Smooth muscle cell of the brain vasculature (primary cell): ENCODE measurements at regions not wholly inside any gene's neighbourhood (a gene's known extent, or its start where the extent isn't known, plus 50 kb on each side); places are given as distances from the start of the nearest gene placed in this dataset.

Experiments used
- DNase-seq: peaks from one replicate; pipeline ENCODE4 v3.0.0-alpha.2; 2012; ENCODE audit warnings: low read depth, low spot score

DNA sequence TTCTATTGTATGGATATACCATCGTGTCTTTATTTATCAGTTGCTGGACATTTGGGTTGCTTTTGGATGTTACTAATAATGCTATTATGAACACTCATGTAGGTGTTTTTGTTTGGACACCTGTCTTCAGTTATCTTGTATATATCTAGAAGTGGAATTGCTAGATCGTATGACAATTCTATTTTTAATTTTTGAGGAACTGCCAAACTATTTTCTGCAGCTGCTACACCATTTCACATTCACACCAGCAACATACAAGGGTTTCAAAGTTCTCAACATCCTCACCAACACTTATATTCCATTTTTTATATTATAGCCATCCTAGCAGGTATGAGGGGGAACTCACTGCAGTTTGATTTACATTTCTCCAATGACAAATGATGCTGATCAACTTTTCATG, 324.6 kb downstream of the CAAP1 start:
- DNase-seq: no peak

DNA sequence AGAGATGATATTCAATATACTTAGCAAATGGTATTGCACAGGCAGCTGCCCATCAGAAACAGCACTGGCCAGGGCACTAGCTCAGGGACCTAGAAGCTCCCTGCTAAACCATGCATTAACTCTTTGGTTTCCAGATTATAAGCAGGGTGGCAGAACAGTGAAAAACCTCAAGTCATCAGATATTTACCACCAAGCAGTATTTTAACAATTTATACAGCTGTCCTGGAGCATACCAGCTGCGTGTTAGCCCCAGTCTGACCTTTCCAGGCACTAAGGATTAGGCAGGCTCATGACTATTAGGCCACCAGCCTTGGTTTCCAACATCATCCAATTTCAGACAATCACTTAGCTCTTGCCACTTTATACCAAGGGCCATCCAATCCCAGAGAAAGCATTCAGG, 326.5 kb downstream of the CAAP1 start:
- no peak for DNase-seq

DNA sequence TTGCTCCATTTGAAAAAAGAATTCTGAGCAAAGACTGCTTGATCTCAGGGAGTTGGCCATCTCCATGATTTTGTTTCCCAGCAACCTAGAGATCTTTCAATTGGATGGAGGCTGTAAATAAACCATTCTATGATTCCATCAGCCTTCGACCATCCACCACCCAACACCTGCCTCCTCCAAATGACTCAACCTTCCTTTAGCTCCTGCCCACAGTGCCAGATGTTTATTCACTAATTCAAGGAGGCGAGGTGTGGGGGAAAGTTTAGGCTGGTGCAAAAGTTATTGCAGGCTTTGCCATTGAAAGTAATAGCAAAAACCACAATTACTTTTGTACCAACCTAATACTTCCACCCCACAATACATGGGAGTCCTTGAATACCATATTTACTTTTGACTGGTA, 327.5 kb downstream of the CAAP1 start:
- DNase-seq: no peak

DNA sequence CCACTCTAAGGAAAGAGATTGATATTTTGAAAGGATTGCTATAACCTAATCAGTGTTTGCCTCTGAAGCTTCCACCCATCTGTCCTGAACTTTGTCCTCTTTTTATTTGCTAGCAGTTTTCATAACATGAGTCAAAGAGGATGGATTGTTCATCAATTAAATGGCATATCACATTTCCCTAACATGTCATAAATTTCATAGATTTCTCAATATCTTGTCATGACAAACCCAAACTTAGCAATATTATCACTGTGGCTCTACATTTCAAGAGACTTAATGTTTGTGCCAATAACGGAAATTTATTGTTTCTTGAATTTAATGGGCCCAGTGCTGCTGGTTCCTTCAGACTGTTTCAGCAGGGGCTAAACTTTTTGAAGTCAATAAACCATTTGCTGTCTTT, 330.3 kb downstream of the CAAP1 start:
- no peak for DNase-seq

DNA sequence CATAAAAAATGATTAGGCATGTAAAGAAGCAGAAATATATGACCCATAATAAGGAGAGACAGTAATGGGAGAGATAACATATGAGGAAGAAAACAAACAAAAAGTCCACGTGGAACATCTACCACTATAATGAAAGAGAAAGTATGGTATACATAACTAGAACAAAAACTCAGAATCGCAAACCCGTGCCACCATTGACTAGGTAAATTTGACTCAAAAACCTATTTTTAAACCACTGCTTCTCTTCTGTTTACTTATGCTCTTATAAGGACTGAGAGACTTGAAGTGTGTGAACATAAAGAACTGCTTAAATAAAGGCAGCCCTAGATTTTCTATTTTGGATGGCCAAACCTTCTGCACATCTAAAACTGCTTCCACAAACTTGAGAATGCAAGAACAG, 330.7 kb downstream of the CAAP1 start:
- no peak for DNase-seq

DNA sequence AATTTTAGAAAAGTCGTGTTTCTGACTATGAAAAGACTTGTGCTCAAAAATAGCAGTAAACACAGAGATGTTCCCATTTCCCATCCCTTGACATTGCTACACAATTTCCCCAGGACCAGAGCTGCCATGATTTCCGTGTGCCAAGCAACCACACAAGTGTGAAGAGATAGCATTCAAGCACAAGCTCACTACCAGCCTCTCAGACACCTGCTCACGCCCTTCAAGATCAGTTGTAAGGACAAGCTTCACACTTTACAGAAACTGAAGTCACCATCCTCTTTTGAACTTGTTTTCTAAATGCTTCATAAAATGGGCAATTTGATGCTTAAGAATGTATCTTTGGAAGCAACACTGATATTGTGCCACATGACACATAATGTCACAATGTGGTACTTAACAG, 333.1 kb downstream of the CAAP1 start:
- no peak for DNase-seq

DNA sequence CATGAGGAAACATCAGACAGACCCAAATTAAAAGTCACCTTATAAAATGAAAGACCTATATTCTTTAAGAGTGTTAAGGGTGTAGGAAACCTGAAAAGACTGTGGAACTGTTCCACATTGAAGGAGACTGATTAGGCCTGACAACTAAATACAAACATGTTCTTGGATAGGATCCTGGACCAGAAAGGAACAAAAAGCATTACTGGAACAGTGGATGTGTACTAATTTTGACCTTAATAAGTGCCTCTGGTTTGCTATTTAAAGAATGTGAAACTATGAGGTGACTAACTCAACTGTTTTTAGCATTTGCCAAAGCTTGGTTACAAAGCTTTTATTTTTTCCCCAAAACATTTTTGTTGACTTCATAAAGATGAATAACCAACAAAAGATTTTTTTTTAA, 340.6 kb downstream of the CAAP1 start:
- DNase-seq: no peak

DNA sequence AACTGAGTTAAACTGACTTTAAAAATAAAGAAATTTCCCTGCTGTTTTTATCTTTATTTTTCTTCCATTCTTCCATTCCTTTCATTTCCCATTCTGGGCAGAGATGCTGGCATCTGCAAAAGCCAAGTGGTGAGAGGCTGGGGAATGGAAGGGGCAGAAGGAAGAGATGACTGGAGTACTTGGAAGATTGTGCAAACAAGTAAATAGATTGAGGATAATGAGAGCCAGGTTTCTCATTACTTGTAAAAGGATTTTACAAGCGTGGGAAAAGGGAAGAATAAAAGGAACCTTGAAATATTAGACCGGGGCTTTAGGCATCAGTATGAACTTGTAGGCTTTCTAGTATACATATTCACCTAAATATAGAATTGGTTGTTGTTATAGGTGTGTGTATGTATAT, 341.2 kb downstream of the CAAP1 start:
- no peak for DNase-seq

DNA sequence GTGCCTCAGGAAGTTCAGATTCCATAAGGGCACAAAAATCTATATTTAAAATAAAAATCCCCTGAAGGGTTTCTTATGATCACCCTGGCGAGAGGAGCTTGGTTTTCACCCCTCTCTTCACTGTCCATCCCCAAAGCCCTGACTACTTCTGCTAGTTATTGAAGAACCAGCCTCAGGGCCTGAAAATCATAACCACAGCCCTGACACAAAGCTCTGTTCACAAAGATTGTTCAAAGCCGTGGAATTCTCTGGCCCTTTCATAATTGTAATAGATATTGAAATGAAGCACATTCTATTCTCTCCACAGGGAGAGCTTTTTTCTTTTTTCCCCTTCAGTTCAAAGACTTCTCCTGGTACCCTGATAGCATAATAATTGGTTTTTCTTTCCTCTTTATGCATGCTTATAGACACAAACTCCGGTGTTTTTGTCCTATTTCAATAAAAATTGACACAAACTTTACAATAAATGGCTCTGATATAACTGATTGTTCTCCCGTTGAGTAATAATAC, 343.8 kb downstream of the CAAP1 start:
- DNase-seq: no peak

DNA sequence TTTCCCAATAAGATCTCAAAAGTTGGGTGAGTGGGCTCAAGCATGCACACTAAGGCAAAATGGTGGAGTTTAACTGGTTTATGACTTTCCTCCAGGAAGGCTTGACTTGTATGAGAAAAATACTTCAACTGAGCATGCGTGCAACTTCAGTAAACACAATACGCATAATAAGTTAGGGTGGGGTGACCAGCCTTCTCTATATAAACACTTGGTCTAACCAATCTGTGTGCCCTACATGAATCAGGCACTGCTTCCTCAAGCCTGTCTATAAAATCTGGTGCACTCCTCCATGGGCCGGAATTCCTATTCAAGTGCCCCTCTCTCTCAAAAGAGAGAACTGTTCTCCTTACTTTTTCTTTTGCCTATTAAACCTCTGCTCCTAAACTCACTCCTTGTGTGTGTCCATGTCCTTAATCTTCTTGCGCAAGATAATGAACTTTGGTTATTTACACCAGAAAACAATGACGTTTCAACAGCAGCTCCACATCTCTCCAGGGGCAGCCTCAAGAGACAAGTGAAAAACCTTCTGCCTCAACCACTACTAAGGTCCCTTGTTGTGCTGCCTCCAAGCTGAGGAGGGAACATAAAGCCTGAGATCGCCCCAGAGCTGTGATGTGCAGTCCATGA, 352.6 kb downstream of the CAAP1 start:
- no peak for DNase-seq

DNA sequence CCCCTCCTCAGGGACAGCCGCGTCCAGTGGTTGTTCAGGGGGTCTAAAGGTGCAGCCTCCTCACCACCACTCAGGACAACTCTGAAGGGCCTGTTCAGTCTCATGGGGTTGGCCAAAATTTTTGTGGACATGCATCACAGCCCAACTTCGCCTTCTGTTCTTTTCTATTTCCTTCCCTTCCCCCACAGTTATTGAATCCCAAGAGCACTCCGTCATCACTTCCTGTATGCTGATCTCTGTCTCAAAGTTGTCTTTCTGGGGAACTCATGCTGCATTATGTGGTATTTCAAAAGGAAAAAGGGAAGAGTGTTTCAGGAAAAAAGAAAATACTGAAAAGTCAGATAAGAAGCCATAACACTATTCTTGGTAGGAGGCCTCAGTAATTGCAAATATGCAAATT, 355.4 kb downstream of the CAAP1 start:
- no peak for DNase-seq

DNA sequence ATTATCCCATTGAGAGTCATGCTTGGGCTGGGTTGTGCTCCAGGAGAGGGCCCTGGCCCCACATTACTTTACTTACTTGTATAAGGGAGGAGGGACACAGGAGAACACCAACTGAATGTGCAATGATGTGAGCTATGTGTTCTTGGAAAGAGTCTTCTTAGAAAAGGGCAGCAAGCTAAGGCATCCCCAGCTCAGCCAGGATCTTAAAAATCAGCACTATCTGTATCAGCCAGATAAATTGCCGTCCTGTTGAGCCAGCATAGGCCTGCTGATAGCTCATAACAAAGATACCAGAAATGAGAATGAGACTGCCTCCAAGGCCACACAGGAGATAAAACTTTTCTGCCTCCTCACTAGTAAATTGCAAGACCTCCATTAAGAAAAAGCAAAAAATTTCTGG, 357.5 kb downstream of the CAAP1 start:
- DNase-seq: no peak

DNA sequence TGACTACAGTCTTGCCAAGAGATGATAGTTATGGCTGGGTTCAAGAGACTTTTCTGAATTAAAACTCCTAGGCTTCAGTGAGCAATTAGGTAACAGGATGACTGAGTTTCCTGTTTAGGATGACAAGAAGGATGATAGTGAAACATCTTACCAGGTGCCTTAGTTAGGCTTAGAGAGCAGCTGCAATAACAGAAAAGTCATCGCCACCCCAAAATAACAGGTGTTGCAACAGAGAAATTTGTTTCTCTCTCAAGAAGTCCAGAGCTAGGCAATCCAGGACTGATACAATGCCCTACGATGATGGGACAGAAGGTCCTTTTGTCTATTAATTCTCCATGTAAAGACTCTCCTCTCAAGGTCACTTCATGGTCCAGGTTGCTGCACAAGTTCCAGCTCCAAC, 361.8 kb downstream of the CAAP1 start:
- DNase-seq: no peak

DNA sequence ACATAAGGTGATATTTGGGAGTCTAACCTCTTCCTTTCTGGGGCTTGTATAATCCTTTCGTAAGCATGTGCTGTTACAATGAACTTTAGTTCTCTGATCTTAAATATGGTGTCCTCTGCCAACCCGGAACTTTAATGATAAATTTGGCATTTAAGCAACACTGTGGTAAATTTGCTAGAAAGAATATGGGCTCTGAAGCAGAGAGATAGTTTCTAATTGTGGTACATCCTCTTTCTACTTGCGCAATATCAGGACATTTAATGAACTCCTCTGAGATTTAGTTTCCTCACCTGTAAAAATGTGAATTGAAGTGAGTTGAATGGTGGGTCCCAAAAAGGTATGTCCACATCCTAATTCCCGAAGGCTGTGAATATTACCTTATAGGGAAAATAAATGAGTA, 364.7 kb downstream of the CAAP1 start:
- DNase-seq: no peak

DNA sequence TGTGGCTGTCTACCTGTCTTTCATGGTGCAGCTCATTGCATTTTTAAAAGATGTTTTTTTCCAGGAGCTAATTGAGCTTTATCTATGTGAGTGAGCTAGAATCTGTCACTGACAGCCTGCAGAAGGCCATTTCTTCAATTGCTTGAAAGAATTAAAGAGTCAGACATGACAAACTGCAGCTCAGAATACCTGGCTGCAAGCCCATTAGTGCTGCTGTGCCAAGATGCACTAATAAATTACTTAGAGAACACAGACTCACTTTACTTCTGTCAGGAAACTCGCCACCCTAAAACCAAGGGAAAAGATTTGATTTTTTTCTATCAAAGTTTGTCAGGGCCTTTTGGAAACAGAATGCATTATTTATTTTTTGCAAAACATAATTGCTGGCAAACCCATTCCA, 368.3 kb downstream of the CAAP1 start:
- no peak for DNase-seq

DNA sequence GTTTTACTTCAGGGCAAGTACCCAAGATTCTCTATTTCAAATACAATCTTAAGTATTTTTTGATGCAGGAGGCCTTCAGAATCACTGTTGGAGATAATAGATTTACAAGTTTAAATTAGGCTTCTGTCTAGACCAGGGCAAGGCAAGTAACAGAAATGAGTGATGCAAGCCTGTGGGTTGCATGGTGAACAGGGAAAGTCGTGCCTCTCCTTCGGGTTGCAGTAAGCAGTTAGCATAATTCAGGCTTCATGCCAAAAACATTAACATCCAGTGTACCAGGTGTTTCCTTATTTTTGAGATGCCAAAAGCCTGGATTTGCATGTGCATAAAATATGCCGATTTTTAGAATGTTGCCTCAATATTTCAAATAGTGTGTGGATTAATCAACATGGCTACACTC, 369.0 kb downstream of the CAAP1 start:
- DNase-seq: no peak

DNA sequence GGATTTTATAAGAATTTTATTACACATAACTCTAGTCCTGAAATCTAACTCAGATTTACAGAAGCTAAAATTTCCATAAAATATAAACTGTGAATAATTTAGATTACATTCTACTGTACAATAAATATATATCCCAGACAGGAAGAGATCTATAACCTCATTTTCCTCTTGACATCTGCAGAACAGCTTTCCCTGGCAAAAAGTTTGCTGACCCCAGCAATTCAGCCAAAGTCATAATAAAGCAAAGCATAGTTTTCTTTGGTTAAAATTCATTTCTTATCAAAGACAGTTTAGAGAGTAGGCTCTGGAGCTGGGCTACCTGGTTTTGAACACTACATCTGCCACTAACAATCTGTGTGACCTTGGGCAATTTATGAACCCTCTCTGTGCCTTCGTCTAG, 372.5 kb downstream of the CAAP1 start:
- DNase-seq: no peak

DNA sequence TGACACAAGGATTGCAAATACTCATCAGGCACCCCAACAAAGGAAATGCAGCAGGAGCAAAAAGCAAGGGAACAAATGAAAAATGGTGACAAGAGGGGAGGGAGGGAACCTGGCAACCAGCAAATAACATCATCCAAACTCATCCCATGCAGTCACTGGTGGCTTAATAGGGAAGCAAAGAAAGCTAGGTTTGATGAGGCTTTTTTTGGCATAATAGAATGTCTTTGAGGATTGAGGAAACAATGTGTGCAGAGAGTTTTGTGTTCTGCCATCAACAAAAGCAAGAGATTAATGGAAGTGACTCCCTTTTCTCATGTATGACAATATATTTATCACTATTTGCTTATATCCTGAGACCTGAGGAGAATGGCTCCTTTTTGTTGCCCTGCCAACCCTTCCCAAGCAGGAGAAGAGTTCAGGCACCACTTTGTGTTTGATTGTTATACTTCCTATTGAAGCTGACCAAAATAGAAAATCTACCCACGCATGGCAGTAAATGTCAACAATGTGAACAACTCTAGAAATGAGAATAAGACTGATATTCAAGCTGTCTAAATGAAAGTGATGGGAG, 375.7 kb downstream of the CAAP1 start:
- DNase-seq: no peak

DNA sequence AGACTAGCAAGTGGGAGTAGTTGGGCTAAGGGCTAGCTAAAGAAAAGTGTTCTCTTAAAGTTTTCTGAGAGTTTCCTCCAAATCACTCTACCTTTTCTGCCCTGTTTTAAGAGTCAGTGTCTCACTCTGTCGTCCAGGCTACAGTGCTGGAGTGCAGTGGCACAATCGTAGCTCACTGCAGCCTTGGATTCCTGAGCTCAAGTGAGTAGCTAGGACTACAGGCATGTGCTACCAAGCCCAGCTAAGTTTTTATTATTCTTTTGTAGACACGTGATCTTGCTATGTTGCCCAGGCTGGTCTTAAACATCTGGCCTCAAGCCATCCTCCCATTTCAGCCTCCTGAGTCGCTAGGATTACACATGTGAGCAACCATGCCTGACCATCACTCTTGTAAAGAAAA, 378.9 kb downstream of the CAAP1 start:
- DNase-seq: no peak

DNA sequence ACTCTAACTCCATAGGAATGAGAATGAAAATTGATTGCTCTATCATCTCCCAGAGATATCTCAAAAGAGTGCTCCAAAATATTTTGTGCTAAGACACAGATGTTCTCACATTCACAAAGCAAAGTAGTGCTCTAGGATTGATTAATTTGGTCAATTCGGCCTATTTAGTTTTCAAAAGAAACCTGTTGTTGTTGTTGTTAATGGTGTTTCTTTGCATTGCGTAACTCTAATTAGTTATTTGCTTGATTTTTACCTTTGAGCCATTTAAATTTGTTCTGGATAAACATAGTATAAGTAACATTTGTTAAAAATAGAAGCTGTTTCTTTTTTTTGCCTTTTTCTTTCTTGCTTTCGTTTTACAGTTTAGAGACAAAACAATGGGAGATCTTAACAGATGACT, 382.5 kb downstream of the CAAP1 start:
- no peak for DNase-seq

DNA sequence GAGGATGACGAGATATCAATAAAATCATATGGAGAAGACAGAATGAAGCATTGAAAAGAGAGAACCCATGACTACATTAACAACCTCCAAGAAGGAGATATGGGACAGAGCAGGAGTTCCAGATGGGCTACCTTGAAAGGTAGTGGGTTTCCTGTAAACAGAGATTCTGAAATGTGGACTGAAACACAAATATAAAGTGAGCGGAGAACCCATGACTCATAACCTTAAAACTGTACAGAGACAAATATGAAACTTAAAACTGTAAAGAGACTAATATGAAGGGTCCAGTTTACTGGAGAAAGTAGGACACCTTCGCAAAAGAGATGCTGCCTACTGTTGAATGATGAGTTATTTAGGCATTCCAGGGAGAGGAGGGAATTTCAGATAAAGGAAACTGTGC, 383.7 kb downstream of the CAAP1 start:
- DNase-seq: no peak

DNA sequence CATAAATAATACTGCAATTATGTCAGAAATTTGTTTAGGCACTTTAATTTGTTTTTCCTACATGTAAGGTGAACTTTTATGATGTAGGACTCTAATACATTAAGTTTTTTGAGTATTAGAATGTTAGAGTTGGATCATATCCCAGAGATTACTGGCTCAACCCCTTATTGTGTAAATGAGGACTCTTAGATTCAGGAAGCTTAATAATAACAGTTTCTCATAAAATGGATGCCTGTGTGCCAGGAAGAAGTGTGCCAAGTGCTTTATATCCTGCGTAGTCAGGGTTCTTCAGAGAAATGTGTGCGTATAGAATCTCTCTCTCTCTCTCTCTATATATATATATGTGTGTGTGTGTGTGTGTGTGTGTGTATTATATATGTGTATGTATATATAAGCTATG, 388.5 kb downstream of the CAAP1 start:
- DNase-seq: no peak

DNA sequence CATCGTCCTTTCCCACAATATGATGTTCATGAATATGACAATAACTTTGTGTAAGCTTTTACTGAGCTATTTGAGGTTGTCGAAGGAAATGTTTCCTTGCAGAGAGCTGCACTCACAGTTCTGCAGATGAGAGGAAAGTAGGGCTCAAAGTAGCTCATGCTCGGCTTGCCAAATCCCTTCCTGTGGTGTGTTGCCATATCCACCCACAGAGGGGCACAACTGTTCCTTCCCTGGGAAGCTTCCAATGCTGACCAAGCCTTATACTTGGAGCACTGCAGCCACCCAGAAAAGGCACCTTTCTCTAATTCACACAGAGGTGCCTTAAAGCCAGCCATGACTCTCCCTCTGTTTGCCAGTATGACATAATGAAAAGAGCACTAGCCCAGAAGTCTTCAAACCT, 390.3 kb downstream of the CAAP1 start:
- DNase-seq: no peak

DNA sequence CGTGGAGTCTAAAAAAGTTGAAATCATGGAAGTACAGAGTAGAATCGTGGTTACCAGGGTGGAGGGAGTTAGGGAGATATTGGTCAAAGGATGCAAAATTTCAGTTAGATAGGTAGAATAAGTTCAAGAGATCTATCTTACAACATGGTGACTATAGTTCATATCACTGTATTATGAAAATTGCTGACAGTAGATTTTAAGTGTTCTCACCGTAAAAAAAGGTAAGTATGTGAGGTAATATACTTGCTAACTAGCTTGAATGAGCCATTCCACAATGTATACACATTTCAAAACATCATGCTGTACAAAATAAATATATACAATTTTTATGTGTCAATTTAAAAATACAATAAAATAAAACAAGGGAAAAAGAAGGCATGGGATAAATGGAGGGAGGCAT, 392.1 kb downstream of the CAAP1 start:
- no peak for DNase-seq
